Endometrial microvascular endothelial cells (primary cell): ENCODE measurements at regions not wholly inside any gene's neighbourhood (a gene's known extent, or its start where the extent isn't known, plus 50 kb on each side); places are given as distances from the start of the nearest gene placed in this dataset.

Experiments
- in situ Hi-C: cut with HindIII; loops from 2 replicates; pipeline ENCODE4 v1.10.0; 2017; ENCODE audit warnings: low sequenced_read_pairs, low pct_unique_long_range_greater_than_20kb; ENCODE audit errors: inconsistent ontology term

- in situ Hi-C loops: no loop called here
These were observed 75.2 kb upstream of the KIRREL3 start for GRCh38 chr11:127075758-127076157.

- in situ Hi-C loops: no loop called here
These were observed 73.7 kb upstream of the KIRREL3 start for GRCh38 chr11:127074151-127074761.

- in situ Hi-C loops: no loop called here
These were observed 73.1 kb upstream of the KIRREL3 start for GRCh38 chr11:127073621-127074020.

GRCh38 chr11:127071606-127072005, 71.0 kb upstream of the KIRREL3 start:
- in situ Hi-C loops: no loop called here

- in situ Hi-C loops: no loop called here
These were observed 70.2 kb upstream of the KIRREL3 start for GRCh38 chr11:127070808-127071207.

GRCh38 chr11:127066401-127067090, 66.0 kb upstream of the KIRREL3 start:
- in situ Hi-C loops: no loop called here

GRCh38 chr11:127063241-127063640, 62.7 kb upstream of the KIRREL3 start:
- in situ Hi-C loops: no loop called here

GRCh38 chr11:127061947-127062346, 61.4 kb upstream of the KIRREL3 start:
- in situ Hi-C loops: no loop called here

GRCh38 chr11:127059750-127060149, 59.2 kb upstream of the KIRREL3 start:
- in situ Hi-C loops: no loop called here

GRCh38 chr11:127059286-127059685, 58.7 kb upstream of the KIRREL3 start:
- in situ Hi-C loops: no loop called here

- in situ Hi-C loops: no loop called here
These were observed 58.0 kb upstream of the KIRREL3 start for GRCh38 chr11:127058524-127058923.

GRCh38 chr11:127057126-127057525, 56.6 kb upstream of the KIRREL3 start:
- in situ Hi-C loops: no loop called here

GRCh38 chr11:127056338-127056971, 55.9 kb upstream of the KIRREL3 start:
- in situ Hi-C loops: no loop called here

GRCh38 chr11:127055236-127055635, 54.7 kb upstream of the KIRREL3 start:
- in situ Hi-C loops: no loop called here

- in situ Hi-C loops: no loop called here
These were observed 53.6 kb upstream of the KIRREL3 start for GRCh38 chr11:127054153-127054552.

- in situ Hi-C loops: no loop called here
These were observed 51.8 kb upstream of the KIRREL3 start for GRCh38 chr11:127052404-127052803.
